ENCODE measurements at regions not wholly inside any gene's neighbourhood (a gene's known extent, or its start where the extent isn't known, plus 50 kb on each side); places are given as distances from the start of the nearest gene placed in this dataset.

DNA sequence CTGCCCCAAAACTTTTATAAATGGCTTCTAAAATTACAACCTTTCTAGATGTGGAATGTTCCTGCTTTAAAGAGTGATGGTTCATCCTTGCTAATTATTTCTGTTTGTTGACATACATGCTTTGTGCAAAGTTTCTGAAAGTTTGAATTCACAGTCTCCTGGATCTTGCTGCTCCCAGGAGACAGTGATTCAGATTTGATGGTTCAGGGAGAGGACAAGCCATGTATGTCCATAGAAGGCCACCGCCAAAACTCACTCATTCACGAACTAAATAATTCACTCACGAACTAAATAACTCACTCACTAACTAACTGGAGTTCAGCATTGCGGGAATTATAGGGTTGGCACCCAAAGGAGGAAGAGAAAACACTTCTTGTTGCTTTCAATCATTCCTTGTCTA, 416.5 kb upstream of the ZEB2 start:
- TF ChIP-seq, protein P1, sequence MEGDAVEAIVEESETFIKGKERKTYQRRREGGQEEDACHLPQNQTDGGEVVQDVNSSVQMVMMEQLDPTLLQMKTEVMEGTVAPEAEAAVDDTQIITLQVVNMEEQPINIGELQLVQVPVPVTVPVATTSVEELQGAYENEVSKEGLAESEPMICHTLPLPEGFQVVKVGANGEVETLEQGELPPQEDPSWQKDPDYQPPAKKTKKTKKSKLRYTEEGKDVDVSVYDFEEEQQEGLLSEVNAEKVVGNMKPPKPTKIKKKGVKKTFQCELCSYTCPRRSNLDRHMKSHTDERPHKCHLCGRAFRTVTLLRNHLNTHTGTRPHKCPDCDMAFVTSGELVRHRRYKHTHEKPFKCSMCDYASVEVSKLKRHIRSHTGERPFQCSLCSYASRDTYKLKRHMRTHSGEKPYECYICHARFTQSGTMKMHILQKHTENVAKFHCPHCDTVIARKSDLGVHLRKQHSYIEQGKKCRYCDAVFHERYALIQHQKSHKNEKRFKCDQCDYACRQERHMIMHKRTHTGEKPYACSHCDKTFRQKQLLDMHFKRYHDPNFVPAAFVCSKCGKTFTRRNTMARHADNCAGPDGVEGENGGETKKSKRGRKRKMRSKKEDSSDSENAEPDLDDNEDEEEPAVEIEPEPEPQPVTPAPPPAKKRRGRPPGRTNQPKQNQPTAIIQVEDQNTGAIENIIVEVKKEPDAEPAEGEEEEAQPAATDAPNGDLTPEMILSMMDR (IDR thresholded peaks at IDR 0.05) = no peak
- TF ChIP-seq POLR2A (IDR thresholded peaks at IDR 0.05) = no peak

Data from uterus (tissue), 2 donors.